MM.1S (cell line): ENCODE measurements at regions not wholly inside any gene's neighbourhood (a gene's known extent, or its start where the extent isn't known, plus 50 kb on each side); places are given as distances from the start of the nearest gene placed in this dataset.

Experiments
- DNase-seq: peaks from one replicate; pipeline ENCODE4 v3.0.0-alpha.2; 2015
- H2AFZ ChIP-seq: fragments of 300-600 bp; sonication (generic); 2 replicates; pipeline ENCODE4 v1.6.0; 2016; ENCODE audit warnings: antibody characterized with exemption, low read length
- H3F3A ChIP-seq: fragments of 300-600 bp; sonication (generic); 2 replicates; pipeline ENCODE4 v1.6.1; 2016; ENCODE audit warnings: mild to moderate bottlenecking, antibody characterized with exemption, low read length, moderate library complexity, mixed read lengths; ENCODE audit not compliant: insufficient read depth
- H3K27ac ChIP-seq: fragments of 300-600 bp; sonication (generic); 2 replicates; pipeline ENCODE4 v1.5.1; 2016; ENCODE audit warnings: mild to moderate bottlenecking, low read length
- H3K27me3 ChIP-seq: fragments of 300-600 bp; sonication (generic); replicated peaks from 2 replicates; pipeline ENCODE4 v1.6.0; 2016; ENCODE audit warnings: low read length; ENCODE audit not compliant: insufficient read depth
- H3K36me3 ChIP-seq: fragments of 300-600 bp; sonication (generic); replicated peaks from 2 replicates; pipeline ENCODE4 v1.6.1; 2016; ENCODE audit warnings: mild to moderate bottlenecking, low read length, mixed read lengths; ENCODE audit not compliant: insufficient read depth
- H3K4me1 ChIP-seq: fragments of 300-600 bp; sonication (generic); 2 replicates; pipeline ENCODE4 v1.6.1; 2016; ENCODE audit warnings: low read length, mixed read lengths
- H3K4me2 ChIP-seq: fragments of 300-600 bp; sonication (generic); 2 replicates; pipeline ENCODE4 v1.6.0; 2016; ENCODE audit warnings: low read depth, low read length
- H3K4me3 ChIP-seq: fragments of 300-600 bp; sonication (generic); 2 replicates; pipeline ENCODE4 v1.5.1; 2016; ENCODE audit warnings: low read length, mixed read lengths
- H3K79me2 ChIP-seq: fragments of 300-600 bp; sonication (generic); 2 replicates; pipeline ENCODE4 v1.6.1; 2016; ENCODE audit warnings: mixed run types, low read length, mixed read lengths
- H3K9ac ChIP-seq: fragments of 300-600 bp; sonication (generic); 2 replicates; pipeline ENCODE4 v1.6.1; 2016; ENCODE audit warnings: low read length, mixed read lengths
- H3K9me2 ChIP-seq: fragments of 300-600 bp; sonication (generic); replicated peaks from 2 replicates; pipeline ENCODE4 v1.6.1; 2016; ENCODE audit warnings: mild to moderate bottlenecking, low read length, mixed read lengths; ENCODE audit not compliant: insufficient read depth
- H3K9me3 ChIP-seq: fragments of 300-600 bp; sonication (generic); replicated peaks from 2 replicates; pipeline ENCODE4 v1.6.1; 2016; ENCODE audit warnings: mild to moderate bottlenecking, low read length, mixed read lengths; ENCODE audit not compliant: insufficient read depth
- H4K20me1 ChIP-seq: fragments of 300-600 bp; sonication (generic); 2 replicates; pipeline ENCODE4 v1.6.1; 2016; ENCODE audit warnings: mild to moderate bottlenecking, low read length, moderate library complexity, mixed read lengths; ENCODE audit not compliant: insufficient read depth
- CTCF ChIP-seq: fragments of 300-600 bp; sonication (generic); IDR thresholded peaks from 2 replicates; pipeline ENCODE4 v1.5.1; 2016; ENCODE audit warnings: antibody characterized with exemption, low read length, mixed read lengths
- EZH2 ChIP-seq: fragments of 300-600 bp; sonication (generic); optimal IDR thresholded peaks from 2 replicates; pipeline ENCODE3; 2017; ENCODE audit warnings: low read depth, mild to moderate bottlenecking, antibody characterized with exemption, low read length, mixed read lengths
- EZH2phosphoT487 ChIP-seq: fragments of 300-600 bp; sonication (generic); IDR thresholded peaks from 2 replicates; pipeline ENCODE4 v1.6.1; 2018; ENCODE audit warnings: antibody characterized with exemption, low read length

- no peak for DNase-seq
- Histone ChIP-seq H3K9ac (no peak overlapping the region), H3K4me1 (no peaks in the 10 kb centered on the region), H3K27ac (no peak overlapping the region), H4K20me1 (no peaks in the 10 kb centered on the region), H3K9me2 (no peaks in the 10 kb centered on the region), H3K4me2 (no peak overlapping the region), H3F3A (no peaks in the 10 kb centered on the region), H3K4me3 (no peak overlapping the region), H3K27me3 (no peaks in the 10 kb centered on the region), H3K36me3 (no peaks in the 10 kb centered on the region), H3K9me3 (no peaks in the 10 kb centered on the region), H3K79me2 (no peaks in the 10 kb centered on the region), H2AFZ (no peak overlapping the region)
- TF ChIP-seq CTCF, result no peak
- TF ChIP-seq EZH2, result no peak
- no peak for TF ChIP-seq EZH2phosphoT487
These were observed 82.7 kb upstream of the BCAR3 start for GRCh38 chr1:93764366-93764750.

- Histone ChIP-seq H2AFZ (no peak overlapping the region), H3K36me3 (no peaks in the 10 kb centered on the region), H3K4me1 (no peaks in the 10 kb centered on the region), H3K9me3 (no peaks in the 10 kb centered on the region), H3K27ac (no peak overlapping the region), H3K79me2 (no peaks in the 10 kb centered on the region), H3K4me2 (no peak overlapping the region), H3K9ac (no peak overlapping the region), H3K9me2 (no peaks in the 10 kb centered on the region), H4K20me1 (no peaks in the 10 kb centered on the region), H3F3A (no peaks in the 10 kb centered on the region), H3K27me3 (no peaks in the 10 kb centered on the region), H3K4me3 (no peak overlapping the region)
- TF ChIP-seq EZH2 (no peak), EZH2phosphoT487 (no peak), CTCF (no peak)
- no peak for DNase-seq
These were observed 82.2 kb upstream of the BCAR3 start for GRCh38 chr1:93763704-93764365.

- H3K9me2 ChIP-seq, result no peaks in the 10 kb centered on the region
- H3K27me3 ChIP-seq, result no peaks in the 10 kb centered on the region
- H3K9me3 ChIP-seq, result no peaks in the 10 kb centered on the region
- no peaks in the 10 kb centered on the region for H3K4me1 ChIP-seq
- no peak overlapping the region for H2AFZ ChIP-seq
- no peaks in the 10 kb centered on the region for H3K79me2 ChIP-seq
- DNase-seq, result no peak
- H4K20me1 ChIP-seq, result no peaks in the 10 kb centered on the region
- no peaks in the 10 kb centered on the region for H3F3A ChIP-seq
- H3K27ac ChIP-seq, result no peak overlapping the region
- H3K4me2 ChIP-seq, result no peak overlapping the region
- no peak overlapping the region for H3K4me3 ChIP-seq
- H3K9ac ChIP-seq, result no peak overlapping the region
- H3K36me3 ChIP-seq, result no peaks in the 10 kb centered on the region
- TF ChIP-seq EZH2, result no peak
- TF ChIP-seq CTCF, result no peak
- TF ChIP-seq EZH2phosphoT487, result no peak
These were observed 77.3 kb upstream of the BCAR3 start for GRCh38 chr1:93758842-93759515.
